ENCODE measurements at regions not wholly inside any gene's neighbourhood (a gene's known extent, or its start where the extent isn't known, plus 50 kb on each side); places are given as distances from the start of the nearest gene placed in this dataset.

- TF ChIP-seq EZH2phosphoT487 (IDR thresholded peaks at IDR 0.05; ENCODE audit: low read depth, severe bottlenecking, unreplicated experiment) (no peak), CTCF (IDR thresholded peaks at IDR 0.05; ENCODE audit: poor library complexity) (no peak), EZH2 (IDR thresholded peaks at IDR 0.05; ENCODE audit: borderline replicate concordance) (no peak)
- 67% methylated on average over 6 of the region's 6 CpGs for WGBS (ENCODE audit: low lambda C conversion rate, missing lambda C conversion rate)
- no peaks in the 10 kb centered on the region for H3K36me3 ChIP-seq (replicated peaks; ENCODE audit: insufficient read depth, low read depth)
- peaks cover 12% of the 10 kb centered on the region for H3K4me1 ChIP-seq (ENCODE audit: insufficient read depth)
- no peaks in the 10 kb centered on the region for H4K20me1 ChIP-seq (ENCODE audit: insufficient read depth, poor library complexity, severe bottlenecking)
- no peaks in the 10 kb centered on the region for H3K9me2 ChIP-seq (replicated peaks; ENCODE audit: insufficient read depth)
- H3K4me2 ChIP-seq, result peak overlapping the region; percentile 65
- DNase-seq (ENCODE audit: low spot score), result no peak
- no peaks in the 10 kb centered on the region for H3K27me3 ChIP-seq
- H3K9me3 ChIP-seq (ENCODE audit: low read depth), result no peaks in the 10 kb centered on the region
- H3K79me2 ChIP-seq, result no peaks in the 10 kb centered on the region
- H2AFZ ChIP-seq, result peak overlapping the region; percentile 5
- H3K4me3 ChIP-seq, result no peak overlapping the region
- H3K27ac ChIP-seq, result peak overlapping the region; percentile 24
These were observed 92.8 kb upstream of the ETV6 start for GRCh38 chr12:11556682-11557081.

GRCh38 chr12:11559626-11560340, 89.7 kb upstream of the ETV6 start:
- H3K9me2 ChIP-seq (replicated peaks; ENCODE audit: insufficient read depth), result no peaks in the 10 kb centered on the region
- no peak for DNase-seq (ENCODE audit: low spot score)
- no peaks in the 10 kb centered on the region for H3K79me2 ChIP-seq
- no peak for TF ChIP-seq EZH2phosphoT487 (IDR thresholded peaks at IDR 0.05; ENCODE audit: low read depth, severe bottlenecking, unreplicated experiment)
- TF ChIP-seq CTCF (IDR thresholded peaks at IDR 0.05; ENCODE audit: poor library complexity), result no peak
- TF ChIP-seq EZH2 (IDR thresholded peaks at IDR 0.05; ENCODE audit: borderline replicate concordance), result no peak
- no peak overlapping the region for H3K27ac ChIP-seq
- no peaks in the 10 kb centered on the region for H3K27me3 ChIP-seq
- no peaks in the 10 kb centered on the region for H3K36me3 ChIP-seq (replicated peaks; ENCODE audit: insufficient read depth, low read depth)
- H3K9me3 ChIP-seq (ENCODE audit: low read depth), result no peaks in the 10 kb centered on the region
- no peaks in the 10 kb centered on the region for H4K20me1 ChIP-seq (ENCODE audit: insufficient read depth, poor library complexity, severe bottlenecking)
- no peak overlapping the region for H3K4me2 ChIP-seq
- 88% methylated on average over 3 of the region's 3 CpGs for WGBS (ENCODE audit: low lambda C conversion rate, missing lambda C conversion rate)
- H2AFZ ChIP-seq, result no peak overlapping the region
- H3K4me3 ChIP-seq, result no peak overlapping the region
- H3K4me1 ChIP-seq (ENCODE audit: insufficient read depth), result peaks cover 12% of the 10 kb centered on the region

GRCh38 chr12:11561411-11561810, 88.1 kb upstream of the ETV6 start:
- Histone ChIP-seq H3K4me2 (no peak overlapping the region), H3K9me3 (ENCODE audit: low read depth) (no peaks in the 10 kb centered on the region), H4K20me1 (ENCODE audit: insufficient read depth, poor library complexity, severe bottlenecking) (no peaks in the 10 kb centered on the region), H2AFZ (no peak overlapping the region), H3K27me3 (no peaks in the 10 kb centered on the region), H3K4me3 (no peak overlapping the region), H3K4me1 (ENCODE audit: insufficient read depth) (peaks cover 4% of the 10 kb centered on the region), H3K9me2 (replicated peaks; ENCODE audit: insufficient read depth) (no peaks in the 10 kb centered on the region), H3K36me3 (replicated peaks; ENCODE audit: insufficient read depth, low read depth) (no peaks in the 10 kb centered on the region), H3K79me2 (no peaks in the 10 kb centered on the region), H3K27ac (no peak overlapping the region)
- no peak for TF ChIP-seq EZH2phosphoT487 (IDR thresholded peaks at IDR 0.05; ENCODE audit: low read depth, severe bottlenecking, unreplicated experiment)
- no peak for TF ChIP-seq EZH2 (IDR thresholded peaks at IDR 0.05; ENCODE audit: borderline replicate concordance)
- no peak for TF ChIP-seq CTCF (IDR thresholded peaks at IDR 0.05; ENCODE audit: poor library complexity)
- DNase-seq (ENCODE audit: low spot score), result no peak
